A549 (cell line): ENCODE measurements at regions not wholly inside any gene's neighbourhood (a gene's known extent, or its start where the extent isn't known, plus 50 kb on each side); places are given as distances from the start of the nearest gene placed in this dataset.

ENCODE experiments used
- ATAC-seq, 2 experiments: fragments of 200-7000 bp in 1 of 2; fragments of >200 bp in 1 of 2; cut with Nextera tagmentation in 1 of 2; cut with Tn5 transposase in 1 of 2; 3 replicates each; pipeline versions ENCODE4 v1.8.0 to v1.9.1; 2018 to 2020; ENCODE audit warnings: mild to moderate bottlenecking in 1 of 2, moderate library complexity in 1 of 2
- CTCF ChIA-PET: fragments of 300-600 bp; sonication (Branson Sonifier 250); formaldehyde crosslinking; extraction: SDS; loops from one replicate; lab custom pipeline; 2021; ENCODE audit warnings: antibody characterized with exemption, inconsistent platforms; lab: Yijun Ruan, JAX
- POLR2A ChIA-PET: fragments of 350-600 bp; formaldehyde crosslinking; extraction: SDS; loops from one replicate; lab custom pipeline; 2021; ENCODE audit warnings: antibody characterized with exemption, inconsistent platforms; lab: Yijun Ruan, JAX
- DNase-seq, 2 experiments: peaks; one replicate each; pipeline versions ENCODE4 v3.0.0 to v3.0.0-alpha.2; 2011 to 2016; ENCODE audit warnings: low read depth in 1 of 2, low spot score in 1 of 2
- FAIRE-seq: peaks from 2 replicates; lab custom pipeline; 2011; peaks lifted over from hg19 to GRCh38; lab: Jason Lieb, UNC
- H3K27ac ChIP-seq, 2 experiments: fragments of >200 bp; sonication (Bioruptor Twin); formaldehyde crosslinking; 3 replicates each; pipeline ENCODE4 v1.5.1; 2016 to 2017
- H3K4me1 ChIP-seq: fragments of >200 bp; sonication (Bioruptor Twin); formaldehyde crosslinking; 3 replicates; pipeline ENCODE4 v1.6.1; 2016
- H3K4me2 ChIP-seq: fragments of >200 bp; sonication (Bioruptor Twin); formaldehyde crosslinking; 3 replicates; pipeline ENCODE4 v1.6.1; 2016
- H3K4me3 ChIP-seq: fragments of >200 bp; sonication (Bioruptor Twin); formaldehyde crosslinking; 3 replicates; pipeline ENCODE4 v1.5.1; 2016
- H3K9me3 ChIP-seq: fragments of >200 bp; sonication (Bioruptor Twin); formaldehyde crosslinking; 3 replicates; pipeline ENCODE4 v1.6.1; 2016
- BHLHE40 ChIP-seq: IDR thresholded peaks from 2 replicates; pipeline ENCODE4 v1.6.1; 2012; ENCODE audit warnings: low read depth, low read length, inconsistent platforms
- CBX2 ChIP-seq: fragments of 200-600 bp; sonication (generic); IDR thresholded peaks from 2 replicates; pipeline ENCODE4 v1.6.1; 2016; ENCODE audit warnings: low read depth, mild to moderate bottlenecking, borderline replicate concordance
- CBX8 ChIP-seq: fragments of 200-600 bp; sonication (generic); IDR thresholded peaks from 2 replicates; pipeline ENCODE4 v1.6.1; 2016
- CEBPB ChIP-seq, 2 experiments: fragments of >200 bp in 1 of 2; sonication (Bioruptor Twin) in 1 of 2; formaldehyde crosslinking in 1 of 2; IDR thresholded peaks; 2 replicates each; pipeline ENCODE4 v1.6.1; 2012 to 2016
- CHD2 ChIP-seq: fragments of 150-350 bp; IDR thresholded peaks from 2 replicates; pipeline ENCODE4 v1.6.1; 2014; ENCODE audit warnings: low read length; ENCODE audit not compliant: partially characterized antibody
- CHD4 ChIP-seq: fragments of 200-600 bp; sonication (generic); IDR thresholded peaks from 2 replicates; pipeline ENCODE4 v1.6.1; 2016; ENCODE audit warnings: antibody characterized with exemption, mild to moderate bottlenecking, borderline replicate concordance
- FOSB ChIP-seq: fragments of 250-450 bp; sonication (Bioruptor Pico); IDR thresholded peaks from 2 replicates; pipeline ENCODE4 v1.5.0; 2020; ENCODE audit warnings: mild to moderate bottlenecking, moderate library complexity
- FOSL2 ChIP-seq, 2 experiments: fragments of 450-650 bp in 1 of 2; fragments of >200 bp in 1 of 2; sonication (Bioruptor Twin) in 1 of 2; formaldehyde crosslinking; IDR thresholded peaks; 2 replicates each; pipeline versions ENCODE4 v1.5.0 to v1.6.1; 2016 to 2020; ENCODE audit warnings: mild to moderate bottlenecking in 1 of 2, moderate library complexity in 1 of 2
- FOXS1 ChIP-seq: fragments of 250-450 bp; sonication (Bioruptor Pico); IDR thresholded peaks from 2 replicates; pipeline ENCODE4 v1.5.0; 2020; ENCODE audit warnings: mild to moderate bottlenecking, moderate library complexity
- GATA3 ChIP-seq: IDR thresholded peaks from 2 replicates; pipeline ENCODE4 v1.6.1; 2012; ENCODE audit warnings: borderline replicate concordance
- JUN ChIP-seq, 2 experiments: fragments of >200 bp; sonication (Bioruptor Twin); formaldehyde crosslinking; IDR thresholded peaks; 2 replicates in 1 of 2; 3 replicates in 1 of 2; pipeline ENCODE4 v1.6.1; 2016 to 2017
- JUNB ChIP-seq: fragments of >200 bp; sonication (Bioruptor Twin); formaldehyde crosslinking; IDR thresholded peaks from 2 replicates; pipeline ENCODE4 v1.6.1; 2016
- PHF8 ChIP-seq: fragments of 200-600 bp; sonication (generic); IDR thresholded peaks from 2 replicates; pipeline ENCODE4 v1.6.1; 2016; ENCODE audit warnings: low read depth, mild to moderate bottlenecking, antibody characterized with exemption, moderate library complexity, borderline replicate concordance
- POLR2A ChIP-seq: IDR thresholded peaks from 2 replicates; pipeline ENCODE4 v1.6.1; 2012; ENCODE audit warnings: mild to moderate bottlenecking, low read length
- RAD21 ChIP-seq, 2 experiments: fragments of >200 bp in 1 of 2; sonication (Bioruptor Twin) in 1 of 2; formaldehyde crosslinking in 1 of 2; IDR thresholded peaks in 1 of 2; conservative IDR thresholded peaks in 1 of 2; 2 replicates in 1 of 2; 3 replicates in 1 of 2; pipeline ENCODE4 v1.6.1; 2012 to 2018; ENCODE audit warnings: inconsistent platforms in 1 of 2
- TFCP2L1 ChIP-seq: fragments of 250-450 bp; sonication (Bioruptor Pico); IDR thresholded peaks from 2 replicates; pipeline ENCODE4 v1.5.0; 2021; ENCODE audit warnings: mild to moderate bottlenecking
- TP53 ChIP-seq: fragments of 250-450 bp; sonication (Bioruptor Pico); IDR thresholded peaks from 2 replicates; pipeline ENCODE4 v1.5.0; 2021; ENCODE audit warnings: mild to moderate bottlenecking, moderate library complexity
- ZC3H11A ChIP-seq: fragments of 450-650 bp; IDR thresholded peaks from 2 replicates; pipeline ENCODE4 v1.6.1; 2014; ENCODE audit warnings: antibody characterized with exemption, mild to moderate bottlenecking
- ZFP36 ChIP-seq: fragments of 450-650 bp; IDR thresholded peaks from 2 replicates; pipeline ENCODE4 v1.6.1; 2014; ENCODE audit warnings: borderline replicate concordance; ENCODE audit not compliant: partially characterized antibody
- ZNF302 ChIP-seq: fragments of 250-450 bp; sonication (Bioruptor Pico); IDR thresholded peaks from 2 replicates; pipeline ENCODE4 v1.9.0; 2021; ENCODE audit warnings: inconsistent platforms, mild to moderate bottlenecking, moderate library complexity
- ZSCAN20 ChIP-seq: fragments of 250-450 bp; sonication (Bioruptor Pico); IDR thresholded peaks from 2 replicates; pipeline ENCODE4 v1.8.0; 2022; ENCODE audit warnings: mild to moderate bottlenecking, moderate library complexity
- WGBS: methylation state at CpG from one replicate; pipeline ENCODE4 v1.1.6; 2017; ENCODE audit errors: missing lambda C conversion rate; 5-methylcytosine and 5-hydroxymethylcytosine counted together
- TF ChIP-seq, protein P1 (sequence below): IDR thresholded peaks from 2 replicates; pipeline ENCODE4 v1.6.1; 2012; ENCODE audit warnings: low read depth, borderline replicate concordance
- TF ChIP-seq, protein P2 (sequence below): fragments of >200 bp; sonication (Bioruptor Twin); formaldehyde crosslinking; IDR thresholded peaks from 3 replicates; pipeline ENCODE4 v1.5.1; 2016
- TF ChIP-seq, protein P3 (sequence below): fragments of 450-650 bp; IDR thresholded peaks from 2 replicates; pipeline ENCODE4 v1.6.1; 2014; ENCODE audit warnings: antibody characterized with exemption
- TF ChIP-seq, protein P4 (sequence below): fragments of 250-450 bp; sonication (Bioruptor Pico); IDR thresholded peaks from 2 replicates; pipeline ENCODE4 v1.5.0; 2021; ENCODE audit warnings: mild to moderate bottlenecking, moderate library complexity, borderline replicate concordance

DNA sequence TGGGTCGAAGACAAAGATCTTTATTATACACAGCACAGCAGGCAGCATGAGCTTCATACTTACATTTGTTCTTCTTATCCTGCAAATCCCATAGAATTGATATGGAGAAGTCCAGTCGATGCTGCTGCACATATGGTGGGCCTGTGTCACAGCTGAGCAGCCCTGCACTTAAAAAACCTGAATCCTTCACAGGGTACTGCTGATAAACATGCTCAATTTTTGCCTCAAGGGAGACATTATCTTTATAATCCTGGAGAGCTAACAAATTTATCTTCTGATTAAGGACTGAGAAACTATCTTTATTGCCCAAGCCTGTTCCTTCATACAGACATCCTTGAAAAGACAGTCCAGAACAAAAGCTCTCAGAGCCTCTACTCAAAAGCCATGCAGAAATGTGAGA is 434.4 kb upstream of the FAM47C start:
- Histone ChIP-seq H3K27ac (no peak overlapping the region), H3K4me3 (no peak overlapping the region), H3K4me2 (no peak overlapping the region), H3K9me3 (no peaks in the 10 kb centered on the region), H3K4me1 (no peaks in the 10 kb centered on the region)
- WGBS: 3% methylated on average over 2 of the region's 2 CpGs
- FAIRE-seq: no peak
- no peak for DNase-seq
- CTCF ChIA-PET: no interaction called here
- POLR2A ChIA-PET: no interaction called here
- TF ChIP-seq JUNB: no peak
- TF ChIP-seq, protein P1, sequence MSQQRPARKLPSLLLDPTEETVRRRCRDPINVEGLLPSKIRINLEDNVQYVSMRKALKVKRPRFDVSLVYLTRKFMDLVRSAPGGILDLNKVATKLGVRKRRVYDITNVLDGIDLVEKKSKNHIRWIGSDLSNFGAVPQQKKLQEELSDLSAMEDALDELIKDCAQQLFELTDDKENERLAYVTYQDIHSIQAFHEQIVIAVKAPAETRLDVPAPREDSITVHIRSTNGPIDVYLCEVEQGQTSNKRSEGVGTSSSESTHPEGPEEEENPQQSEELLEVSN: no peak
- no peak for TF ChIP-seq ZSCAN20 (CRISPR knock-in tag)
- no peak for TF ChIP-seq PHF8
- TF ChIP-seq, protein P2, sequence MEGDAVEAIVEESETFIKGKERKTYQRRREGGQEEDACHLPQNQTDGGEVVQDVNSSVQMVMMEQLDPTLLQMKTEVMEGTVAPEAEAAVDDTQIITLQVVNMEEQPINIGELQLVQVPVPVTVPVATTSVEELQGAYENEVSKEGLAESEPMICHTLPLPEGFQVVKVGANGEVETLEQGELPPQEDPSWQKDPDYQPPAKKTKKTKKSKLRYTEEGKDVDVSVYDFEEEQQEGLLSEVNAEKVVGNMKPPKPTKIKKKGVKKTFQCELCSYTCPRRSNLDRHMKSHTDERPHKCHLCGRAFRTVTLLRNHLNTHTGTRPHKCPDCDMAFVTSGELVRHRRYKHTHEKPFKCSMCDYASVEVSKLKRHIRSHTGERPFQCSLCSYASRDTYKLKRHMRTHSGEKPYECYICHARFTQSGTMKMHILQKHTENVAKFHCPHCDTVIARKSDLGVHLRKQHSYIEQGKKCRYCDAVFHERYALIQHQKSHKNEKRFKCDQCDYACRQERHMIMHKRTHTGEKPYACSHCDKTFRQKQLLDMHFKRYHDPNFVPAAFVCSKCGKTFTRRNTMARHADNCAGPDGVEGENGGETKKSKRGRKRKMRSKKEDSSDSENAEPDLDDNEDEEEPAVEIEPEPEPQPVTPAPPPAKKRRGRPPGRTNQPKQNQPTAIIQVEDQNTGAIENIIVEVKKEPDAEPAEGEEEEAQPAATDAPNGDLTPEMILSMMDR: no peak
- no peak for TF ChIP-seq ZFP36
- TF ChIP-seq FOSL2 (IDR thresholded peaks at IDR 0.05): no peak
- no peak for TF ChIP-seq FOSL2 (CRISPR knock-in tag; IDR thresholded peaks at IDR 0.05)
- TF ChIP-seq CEBPB (IDR thresholded peaks at IDR 0.05): no peak
- TF ChIP-seq POLR2A: no peak
- TF ChIP-seq, protein P3, sequence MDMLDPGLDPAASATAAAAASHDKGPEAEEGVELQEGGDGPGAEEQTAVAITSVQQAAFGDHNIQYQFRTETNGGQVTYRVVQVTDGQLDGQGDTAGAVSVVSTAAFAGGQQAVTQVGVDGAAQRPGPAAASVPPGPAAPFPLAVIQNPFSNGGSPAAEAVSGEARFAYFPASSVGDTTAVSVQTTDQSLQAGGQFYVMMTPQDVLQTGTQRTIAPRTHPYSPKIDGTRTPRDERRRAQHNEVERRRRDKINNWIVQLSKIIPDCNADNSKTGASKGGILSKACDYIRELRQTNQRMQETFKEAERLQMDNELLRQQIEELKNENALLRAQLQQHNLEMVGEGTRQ: no peak
- TF ChIP-seq FOSB (CRISPR knock-in tag): no peak
- no peak for TF ChIP-seq TP53 (CRISPR knock-in tag)
- ATAC-seq: no peak

DNA sequence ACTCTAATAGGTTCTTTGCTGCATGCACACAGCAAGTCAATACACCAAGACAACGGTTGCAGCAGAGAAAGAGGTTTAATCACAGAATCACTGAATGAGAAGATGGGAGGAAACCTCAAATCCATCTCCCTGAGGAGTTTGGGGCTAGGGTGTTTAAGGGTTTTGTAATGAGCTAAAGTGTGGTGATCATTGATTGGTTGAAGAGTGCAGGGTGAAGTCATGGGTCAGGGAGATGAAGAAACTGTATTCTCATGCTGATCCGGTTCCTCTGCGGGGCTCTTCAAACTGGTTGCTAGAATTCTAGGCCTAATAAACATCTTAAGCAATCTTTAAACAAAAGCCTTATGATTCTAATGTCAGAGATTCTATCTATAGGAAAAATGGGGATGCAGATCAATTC is 432.5 kb upstream of the FAM47C start:
- DNase-seq (no peak), ATAC-seq (no peak), FAIRE-seq (no peak)
- no peak overlapping the region for H3K4me3 ChIP-seq
- H3K9me3 ChIP-seq: no peaks in the 10 kb centered on the region
- TF ChIP-seq GATA3 (no peak), FOSB (CRISPR knock-in tag) (no peak), ZC3H11A (no peak), CHD2 (no peak), ZSCAN20 (CRISPR knock-in tag) (no peak), ZNF302 (CRISPR knock-in tag) (no peak), JUN (IDR thresholded peaks at IDR 0.05) (no peak), POLR2A (no peak), CBX8 (no peak), BHLHE40 (no peak), CEBPB (IDR thresholded peaks at IDR 0.05) (no peak), FOXS1 (CRISPR knock-in tag) (no peak), TFCP2L1 (no peak), RAD21 (conservative IDR thresholded peaks at IDR 0.05 in 1 of 2, IDR thresholded peaks at IDR 0.05 in 1 of 2) (no peak), CBX2 (no peak), CHD4 (no peak), PHF8 (no peak)
- TF ChIP-seq, protein P1: no peak
- TF ChIP-seq, protein P4, sequence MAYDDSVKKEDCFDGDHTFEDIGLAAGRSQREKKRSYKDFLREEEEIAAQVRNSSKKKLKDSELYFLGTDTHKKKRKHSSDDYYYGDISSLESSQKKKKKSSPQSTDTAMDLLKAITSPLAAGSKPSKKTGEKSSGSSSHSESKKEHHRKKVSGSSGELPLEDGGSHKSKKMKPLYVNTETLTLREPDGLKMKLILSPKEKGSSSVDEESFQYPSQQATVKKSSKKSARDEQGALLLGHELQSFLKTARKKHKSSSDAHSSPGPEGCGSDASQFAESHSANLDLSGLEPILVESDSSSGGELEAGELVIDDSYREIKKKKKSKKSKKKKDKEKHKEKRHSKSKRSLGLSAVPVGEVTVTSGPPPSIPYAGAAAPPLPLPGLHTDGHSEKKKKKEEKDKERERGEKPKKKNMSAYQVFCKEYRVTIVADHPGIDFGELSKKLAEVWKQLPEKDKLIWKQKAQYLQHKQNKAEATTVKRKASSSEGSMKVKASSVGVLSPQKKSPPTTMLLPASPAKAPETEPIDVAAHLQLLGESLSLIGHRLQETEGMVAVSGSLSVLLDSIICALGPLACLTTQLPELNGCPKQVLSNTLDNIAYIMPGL (CRISPR knock-in tag): no peak
- TF ChIP-seq, protein P2: no peak
- ChIA-PET CTCF (no interaction called here), POLR2A (no interaction called here)
- WGBS: 22% methylated on average over 3 of the region's 3 CpGs
- no peak overlapping the region for H3K27ac ChIP-seq
- H3K4me2 ChIP-seq: no peak overlapping the region
- no peaks in the 10 kb centered on the region for H3K4me1 ChIP-seq
